ENCODE measurements at regions not wholly inside any gene's neighbourhood (a gene's known extent, or its start where the extent isn't known, plus 50 kb on each side); places are given as distances from the start of the nearest gene placed in this dataset.

DNA sequence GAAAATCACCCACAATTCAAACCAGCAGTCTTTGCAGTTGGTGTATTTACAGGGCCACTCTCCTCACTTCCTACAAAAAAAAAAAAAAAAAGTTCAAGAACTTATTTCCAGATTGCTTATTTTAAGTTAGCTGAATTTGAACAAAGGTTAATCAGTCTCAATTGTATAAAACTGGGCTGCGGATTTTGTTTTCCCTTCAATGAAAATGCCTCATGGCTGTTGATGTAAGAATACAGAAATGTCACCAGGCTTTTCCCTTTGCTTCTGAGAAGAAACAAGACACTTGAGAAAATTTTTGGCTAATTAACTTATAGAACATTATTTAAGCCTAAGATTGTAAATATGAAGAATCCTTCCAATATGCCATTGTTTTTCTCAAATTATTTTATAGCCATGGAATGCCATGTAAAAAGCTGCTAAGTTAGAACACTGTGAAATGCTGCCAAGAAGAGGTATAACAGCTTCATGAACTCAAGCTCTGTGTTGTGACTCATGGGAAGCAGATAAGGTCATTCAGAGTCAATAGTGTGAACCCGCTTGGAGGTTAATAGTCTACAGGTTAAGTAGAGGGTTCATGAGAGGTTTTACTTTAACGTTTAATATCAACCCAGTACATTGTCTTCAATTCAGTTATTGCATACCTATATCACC is 84.3 kb upstream of the ABI3BP start:
- no peak for TF ChIP-seq POLR2AphosphoS5 (IDR thresholded peaks at IDR 0.05; ENCODE audit: low read depth, low read length)
- no peak for TF ChIP-seq POLR2A (IDR thresholded peaks at IDR 0.05; ENCODE audit: low read depth, low read length)
- no peak for TF ChIP-seq TAF1 (IDR thresholded peaks at IDR 0.05; ENCODE audit: low read depth, low read length)
- TF ChIP-seq SPI1 (IDR thresholded peaks at IDR 0.05; ENCODE audit: low read depth, low read length): no peak
- TF ChIP-seq POU2F2 (IDR thresholded peaks at IDR 0.05; ENCODE audit: low read depth, low read length): no peak
- TF ChIP-seq PAX5 (IDR thresholded peaks at IDR 0.05; ENCODE audit: insufficient read depth, low read length, severe bottlenecking): no peak
- DNase-seq (ENCODE audit: insufficient read length, low spot score) (no peak), FAIRE-seq (no peak)

DNA sequence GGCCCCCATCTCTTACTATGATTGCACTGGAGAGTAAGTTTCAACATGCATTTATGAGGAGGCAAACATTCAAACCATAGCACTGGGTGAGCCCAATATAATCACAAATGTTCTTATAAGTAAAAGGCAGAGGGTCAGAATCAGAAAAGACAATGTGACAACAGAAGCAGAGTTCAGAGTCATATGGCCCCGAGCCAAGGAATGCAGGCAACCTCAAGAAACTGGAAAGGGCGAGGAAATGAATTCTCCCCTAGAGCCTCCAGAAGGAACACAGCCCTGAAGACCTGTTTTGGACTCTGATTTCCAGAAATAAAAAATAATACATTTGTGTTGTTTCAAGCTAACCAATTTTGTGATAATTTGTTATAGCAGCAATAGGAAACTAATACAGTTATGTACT is 81.3 kb upstream of the ABI3BP start:
- TF ChIP-seq POLR2A (IDR thresholded peaks at IDR 0.05; ENCODE audit: low read depth, low read length) (no peak), PAX5 (IDR thresholded peaks at IDR 0.05; ENCODE audit: insufficient read depth, low read length, severe bottlenecking) (no peak), POLR2AphosphoS5 (IDR thresholded peaks at IDR 0.05; ENCODE audit: low read depth, low read length) (no peak), POU2F2 (IDR thresholded peaks at IDR 0.05; ENCODE audit: low read depth, low read length) (no peak), SPI1 (IDR thresholded peaks at IDR 0.05; ENCODE audit: low read depth, low read length) (no peak), TAF1 (IDR thresholded peaks at IDR 0.05; ENCODE audit: low read depth, low read length) (no peak)
- DNase-seq (ENCODE audit: insufficient read length, low spot score) (no peak), FAIRE-seq (no peak)

DNA sequence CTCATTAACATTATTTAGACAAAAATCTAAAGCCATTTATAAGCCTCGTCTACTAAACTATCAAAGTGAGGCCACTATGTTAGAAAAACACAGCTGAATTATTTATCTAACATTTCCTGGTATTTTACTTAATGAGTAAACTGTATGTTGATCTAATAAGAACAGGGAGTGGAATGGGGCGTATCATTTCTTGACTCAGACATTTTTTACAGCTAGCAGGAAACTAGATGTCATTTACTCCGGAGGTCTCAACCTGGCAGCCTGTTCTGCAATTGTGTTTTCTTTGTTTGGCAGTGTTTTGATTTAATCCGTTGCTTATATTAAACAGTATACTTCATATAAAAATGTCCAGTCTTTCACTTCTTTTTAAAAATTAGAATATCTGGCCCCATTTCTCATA is 79.1 kb upstream of the ABI3BP start:
- FAIRE-seq: no peak
- TF ChIP-seq TAF1 (IDR thresholded peaks at IDR 0.05; ENCODE audit: low read depth, low read length): no peak
- TF ChIP-seq POU2F2 (IDR thresholded peaks at IDR 0.05; ENCODE audit: low read depth, low read length): no peak
- TF ChIP-seq PAX5 (IDR thresholded peaks at IDR 0.05; ENCODE audit: insufficient read depth, low read length, severe bottlenecking): no peak
- TF ChIP-seq SPI1 (IDR thresholded peaks at IDR 0.05; ENCODE audit: low read depth, low read length): no peak
- no peak for DNase-seq (ENCODE audit: insufficient read length, low spot score)

DNA sequence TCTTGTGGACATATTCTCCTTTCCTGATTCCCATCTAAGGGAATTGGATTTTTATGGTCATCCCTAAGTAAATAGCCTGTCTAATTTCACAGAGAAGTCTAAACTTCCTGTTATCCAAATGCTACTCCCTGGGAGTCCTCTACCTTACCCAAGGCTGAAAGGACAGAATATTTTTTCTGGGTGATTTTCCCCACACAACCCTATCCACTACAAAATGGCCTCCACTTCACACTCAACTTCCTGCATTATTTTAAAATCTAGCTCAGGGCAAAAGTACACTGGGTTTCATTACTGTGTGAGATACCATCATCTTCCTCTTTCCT is 77.5 kb upstream of the ABI3BP start:
- TF ChIP-seq PAX5 (IDR thresholded peaks at IDR 0.05; ENCODE audit: insufficient read depth, low read length, severe bottlenecking) (no peak), TAF1 (IDR thresholded peaks at IDR 0.05; ENCODE audit: low read depth, low read length) (no peak), POLR2A (IDR thresholded peaks at IDR 0.05; ENCODE audit: low read depth, low read length) (no peak), SPI1 (IDR thresholded peaks at IDR 0.05; ENCODE audit: low read depth, low read length) (no peak), POLR2AphosphoS5 (IDR thresholded peaks at IDR 0.05; ENCODE audit: low read depth, low read length) (no peak), POU2F2 (IDR thresholded peaks at IDR 0.05; ENCODE audit: low read depth, low read length) (no peak)
- DNase-seq (ENCODE audit: insufficient read length, low spot score) (no peak), FAIRE-seq (no peak)

DNA sequence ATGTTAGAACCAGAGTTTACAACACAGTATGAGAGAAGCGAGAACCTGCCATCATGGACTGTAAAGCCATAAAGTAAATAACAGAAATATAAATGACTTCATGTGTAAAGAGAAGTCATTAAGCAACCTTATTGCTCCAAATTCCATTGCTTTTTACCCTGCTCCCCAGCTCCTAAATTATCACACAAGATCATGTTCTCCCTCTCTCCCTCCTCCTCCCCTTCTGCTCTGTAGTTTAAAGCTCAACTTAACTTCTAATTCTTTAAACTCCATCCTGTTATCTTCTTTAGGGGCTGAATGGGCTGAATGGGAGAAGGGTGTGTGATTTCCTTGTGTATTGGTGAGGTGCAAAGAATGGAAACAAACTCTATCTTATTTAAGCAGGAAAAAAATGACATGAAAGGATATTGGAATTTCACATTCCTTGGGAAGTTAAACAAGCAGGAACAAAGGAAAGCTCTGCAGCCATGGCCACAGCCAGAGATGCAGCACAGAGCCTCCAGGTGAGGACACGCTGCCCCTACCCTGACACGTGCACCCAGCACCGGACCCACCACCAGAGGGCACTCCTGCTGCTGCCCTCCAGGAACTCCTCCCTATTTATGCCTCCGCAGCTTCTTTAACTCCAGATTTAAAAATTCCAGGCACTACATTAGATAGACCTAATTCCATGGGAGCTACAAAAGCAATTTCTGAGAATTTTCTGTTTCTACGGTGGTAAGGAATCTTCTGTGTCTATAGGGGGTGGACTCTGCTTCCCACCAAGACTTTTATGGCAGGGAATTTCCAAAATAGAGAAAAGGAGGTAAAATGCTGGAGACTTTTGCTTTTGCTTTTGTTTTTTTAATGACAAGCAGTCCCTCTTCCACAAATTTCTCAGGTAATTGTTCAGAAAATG is 76.9 kb upstream of the ABI3BP start:
- FAIRE-seq (peak; percentile 86), DNase-seq (ENCODE audit: insufficient read length, low spot score) (peak; percentile 10)
- no peak for TF ChIP-seq SPI1 (IDR thresholded peaks at IDR 0.05; ENCODE audit: low read depth, low read length)

DNA sequence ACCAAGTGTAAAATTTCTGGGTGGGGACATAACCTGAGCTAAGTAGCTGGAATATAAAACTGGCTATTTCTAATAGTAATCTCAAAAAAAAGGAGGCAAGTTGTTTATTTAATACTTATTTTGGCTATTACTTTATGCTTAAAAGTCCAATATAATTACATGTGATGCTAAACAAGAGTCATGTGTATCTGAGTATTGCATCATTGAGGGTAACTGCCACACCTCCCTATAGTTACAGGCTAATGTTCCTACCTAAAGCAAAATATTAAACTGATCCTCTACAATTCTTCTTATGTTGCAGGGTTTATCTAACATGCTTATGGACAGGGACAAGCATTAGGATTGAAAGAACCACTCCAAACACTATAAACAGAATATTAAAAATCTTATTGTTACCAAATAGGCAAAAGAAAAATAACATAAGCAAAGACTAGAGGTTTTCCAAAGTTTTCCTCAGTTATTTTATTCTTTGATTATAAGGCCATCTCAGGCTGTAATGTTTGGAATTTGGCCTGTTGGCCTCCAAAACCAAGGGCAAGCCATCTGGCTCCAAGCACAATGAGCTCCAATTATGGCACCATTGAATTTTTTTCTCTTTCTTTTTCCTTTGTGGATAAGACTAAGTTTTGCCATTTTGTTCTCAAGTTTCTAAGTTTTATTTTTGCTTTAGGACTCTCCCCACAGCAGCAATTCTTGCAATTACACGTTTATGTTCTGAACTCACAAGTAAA is 75.8 kb upstream of the ABI3BP start:
- no peak for TF ChIP-seq POU2F2 (IDR thresholded peaks at IDR 0.05; ENCODE audit: low read depth, low read length)
- TF ChIP-seq SPI1 (IDR thresholded peaks at IDR 0.05; ENCODE audit: low read depth, low read length): no peak
- no peak for TF ChIP-seq POLR2A (IDR thresholded peaks at IDR 0.05; ENCODE audit: low read depth, low read length)
- TF ChIP-seq POLR2AphosphoS5 (IDR thresholded peaks at IDR 0.05; ENCODE audit: low read depth, low read length): no peak
- TF ChIP-seq PAX5 (IDR thresholded peaks at IDR 0.05; ENCODE audit: insufficient read depth, low read length, severe bottlenecking): no peak
- no peak for TF ChIP-seq TAF1 (IDR thresholded peaks at IDR 0.05; ENCODE audit: low read depth, low read length)
- FAIRE-seq (no peak), DNase-seq (ENCODE audit: insufficient read length, low spot score) (no peak)

DNA sequence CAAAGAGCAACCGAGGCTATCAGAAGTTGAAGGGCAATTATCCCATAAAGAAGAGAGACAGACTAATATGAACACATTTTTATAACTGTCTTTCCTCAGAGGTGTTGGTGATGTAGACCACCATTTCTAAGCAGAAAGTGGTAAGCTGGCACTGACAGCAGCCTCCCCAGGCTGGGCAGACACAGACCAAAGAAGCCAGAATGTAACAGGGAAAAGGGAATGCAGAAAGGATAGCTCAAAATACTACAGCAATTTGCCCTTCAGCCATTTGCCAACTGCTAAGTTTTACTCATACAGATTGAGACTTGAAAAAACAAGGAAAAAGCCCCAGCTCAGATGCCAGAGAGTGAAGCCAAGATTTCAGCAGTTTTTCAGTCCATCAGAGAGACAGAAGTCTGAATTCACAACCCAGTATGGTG is 73.5 kb upstream of the ABI3BP start:
- TF ChIP-seq SPI1 (IDR thresholded peaks at IDR 0.05; ENCODE audit: low read depth, low read length): no peak
- TF ChIP-seq TAF1 (IDR thresholded peaks at IDR 0.05; ENCODE audit: low read depth, low read length): no peak
- no peak for TF ChIP-seq PAX5 (IDR thresholded peaks at IDR 0.05; ENCODE audit: insufficient read depth, low read length, severe bottlenecking)
- no peak for TF ChIP-seq POU2F2 (IDR thresholded peaks at IDR 0.05; ENCODE audit: low read depth, low read length)
- TF ChIP-seq POLR2A (IDR thresholded peaks at IDR 0.05; ENCODE audit: low read depth, low read length): no peak
- TF ChIP-seq POLR2AphosphoS5 (IDR thresholded peaks at IDR 0.05; ENCODE audit: low read depth, low read length): no peak
- DNase-seq (ENCODE audit: insufficient read length, low spot score) (no peak), FAIRE-seq (no peak)

DNA sequence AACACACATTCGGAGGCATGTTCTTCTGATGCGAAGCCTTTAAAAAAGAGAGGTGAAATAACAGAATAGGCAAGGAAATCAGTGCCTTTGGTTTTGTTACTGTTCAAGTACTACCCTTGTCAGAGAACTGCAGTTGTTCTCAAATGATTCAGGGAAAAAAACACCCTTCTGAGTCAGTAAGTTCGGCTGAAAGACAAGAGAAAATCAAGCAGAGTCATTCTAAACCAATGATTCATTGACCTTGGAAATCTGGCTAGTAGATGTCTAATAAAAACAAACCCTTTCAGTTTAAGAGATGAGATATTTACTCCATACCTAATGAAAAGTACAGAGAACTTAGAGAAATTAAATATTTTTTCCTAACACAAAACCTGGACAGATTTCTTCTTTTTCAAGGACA is 72.7 kb upstream of the ABI3BP start:
- no peak for FAIRE-seq
- no peak for TF ChIP-seq PAX5 (IDR thresholded peaks at IDR 0.05; ENCODE audit: insufficient read depth, low read length, severe bottlenecking)
- no peak for TF ChIP-seq SPI1 (IDR thresholded peaks at IDR 0.05; ENCODE audit: low read depth, low read length)
- no peak for TF ChIP-seq TAF1 (IDR thresholded peaks at IDR 0.05; ENCODE audit: low read depth, low read length)
- no peak for TF ChIP-seq POLR2AphosphoS5 (IDR thresholded peaks at IDR 0.05; ENCODE audit: low read depth, low read length)
- no peak for TF ChIP-seq POU2F2 (IDR thresholded peaks at IDR 0.05; ENCODE audit: low read depth, low read length)
- no peak for TF ChIP-seq POLR2A (IDR thresholded peaks at IDR 0.05; ENCODE audit: low read depth, low read length)
- no peak for DNase-seq (ENCODE audit: insufficient read length, low spot score)

DNA sequence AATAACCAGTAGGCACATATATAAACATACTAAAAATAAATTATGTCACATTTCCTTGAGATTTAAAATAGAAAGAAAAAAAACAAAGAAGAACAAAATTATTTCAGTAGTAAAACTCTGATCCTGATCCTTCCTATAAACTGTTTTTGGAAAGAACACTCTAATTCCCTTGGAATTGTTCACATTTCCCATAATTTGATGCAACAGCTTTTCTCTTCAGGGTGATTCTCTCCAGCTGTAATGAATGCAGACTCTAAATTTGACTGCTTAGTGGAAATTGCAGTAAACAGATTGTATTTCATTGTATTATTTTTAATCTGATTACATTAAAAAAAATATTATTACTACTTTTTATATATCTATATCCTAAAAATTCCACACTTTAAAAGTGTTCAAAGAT is 70.2 kb upstream of the ABI3BP start:
- no peak for FAIRE-seq
- no peak for TF ChIP-seq SPI1 (IDR thresholded peaks at IDR 0.05; ENCODE audit: low read depth, low read length)
- TF ChIP-seq POLR2AphosphoS5 (IDR thresholded peaks at IDR 0.05; ENCODE audit: low read depth, low read length): no peak
- no peak for TF ChIP-seq TAF1 (IDR thresholded peaks at IDR 0.05; ENCODE audit: low read depth, low read length)
- no peak for TF ChIP-seq PAX5 (IDR thresholded peaks at IDR 0.05; ENCODE audit: insufficient read depth, low read length, severe bottlenecking)

More for the DNA sequence above, 70.2 kb upstream of the ABI3BP start:
- DNase-seq (ENCODE audit: insufficient read length, low spot score): no peak

Measured in GM12891 (cell line).